Hindlimb muscle (tissue), 1 donor: ENCODE measurements at regions not wholly inside any gene's neighbourhood (a gene's known extent, or its start where the extent isn't known, plus 50 kb on each side); places are given as distances from the start of the nearest gene placed in this dataset.

ENCODE experiments used
- DNase-seq: peaks from one replicate; pipeline ENCODE4 v3.0.0-alpha.2; 2013

- no peak for DNase-seq
Observed at GRCh38 chr6:130771741-130772140, 55.5 kb upstream of the SMLR1 start.

GRCh38 chr6:130773860-130774259 lies 53.3 kb upstream of the SMLR1 start:
- no peak for DNase-seq

- no peak for DNase-seq
Observed at GRCh38 chr6:130775411-130776012, 51.7 kb upstream of the SMLR1 start.

- DNase-seq: no peak
Observed at GRCh38 chr6:130776287-130776925, 50.8 kb upstream of the SMLR1 start.
